ENCODE measurements at regions not wholly inside any gene's neighbourhood (a gene's known extent, or its start where the extent isn't known, plus 50 kb on each side); places are given as distances from the start of the nearest gene placed in this dataset.

DNA sequence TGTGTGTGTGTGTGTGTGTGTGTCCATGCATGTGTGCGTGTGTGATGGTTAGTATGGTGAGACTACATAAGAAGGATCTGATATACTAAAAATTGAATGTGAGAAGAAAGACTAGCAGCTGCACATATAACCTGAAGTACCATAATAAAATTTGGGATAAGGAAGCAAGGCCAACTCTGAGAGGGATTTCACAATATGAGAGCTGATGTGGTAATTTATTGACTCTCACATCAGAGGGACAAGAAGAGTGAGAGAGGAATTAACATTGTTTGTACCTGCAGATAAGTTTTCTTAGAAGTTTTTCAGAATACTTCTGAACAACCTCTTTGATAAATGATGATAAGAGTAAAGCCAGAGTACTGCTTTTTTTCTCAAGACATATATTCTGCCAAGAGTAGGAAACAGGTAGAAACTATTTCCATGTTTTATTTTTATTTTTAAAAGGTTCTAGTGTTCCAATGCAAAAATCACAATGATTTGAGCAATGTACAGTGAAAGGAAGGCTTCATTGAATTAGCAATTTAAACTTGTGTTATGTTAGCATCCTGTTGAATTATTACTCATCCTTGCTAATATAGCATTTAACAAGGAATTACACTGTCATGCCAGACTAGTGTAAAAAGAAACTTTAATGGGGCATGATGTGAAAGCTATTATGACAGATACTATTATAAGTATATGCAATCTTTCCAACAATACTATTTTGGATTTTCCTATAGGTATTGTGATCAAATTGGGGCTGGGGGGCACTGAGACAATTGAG lies 415.5 kb upstream of the ARPP21 start:
- Histone ChIP-seq H3K4me3 (no peak overlapping the region), H3K27me3 (ENCODE audit: insufficient read depth, low read depth) (no peaks in the 10 kb centered on the region), H3K79me2 (ENCODE audit: low read depth) (no peaks in the 10 kb centered on the region), H3K9me2 (ENCODE audit: insufficient read depth) (no peaks in the 10 kb centered on the region), H4K20me1 (ENCODE audit: insufficient read depth) (no peaks in the 10 kb centered on the region), H3K4me1 (replicated peaks; ENCODE audit: insufficient read depth) (no peaks in the 10 kb centered on the region), H2AFZ (no peak overlapping the region), H3K36me3 (ENCODE audit: low read depth) (no peaks in the 10 kb centered on the region), H3K27ac (no peak overlapping the region), H3F3A (ENCODE audit: insufficient read depth, low read depth) (no peaks in the 10 kb centered on the region), H3K4me2 (no peak overlapping the region), H3K9me3 (ENCODE audit: insufficient read depth, low read depth) (no peaks in the 10 kb centered on the region)
- CTCF ChIA-PET, result no interaction called here
- intact Hi-C loops (cut with micrococcal nuclease; ENCODE audit: unreplicated experiment), result no loop called here
- POLR2A ChIA-PET (ENCODE audit: unreplicated experiment), result no interaction called here
- BruUV-seq (replicated peaks), result no TSS peak
- DNase-seq, result no peak
- TF ChIP-seq EZH2 (IDR thresholded peaks at IDR 0.05; ENCODE audit: low read depth), result no peak
- TF ChIP-seq, protein P1, sequence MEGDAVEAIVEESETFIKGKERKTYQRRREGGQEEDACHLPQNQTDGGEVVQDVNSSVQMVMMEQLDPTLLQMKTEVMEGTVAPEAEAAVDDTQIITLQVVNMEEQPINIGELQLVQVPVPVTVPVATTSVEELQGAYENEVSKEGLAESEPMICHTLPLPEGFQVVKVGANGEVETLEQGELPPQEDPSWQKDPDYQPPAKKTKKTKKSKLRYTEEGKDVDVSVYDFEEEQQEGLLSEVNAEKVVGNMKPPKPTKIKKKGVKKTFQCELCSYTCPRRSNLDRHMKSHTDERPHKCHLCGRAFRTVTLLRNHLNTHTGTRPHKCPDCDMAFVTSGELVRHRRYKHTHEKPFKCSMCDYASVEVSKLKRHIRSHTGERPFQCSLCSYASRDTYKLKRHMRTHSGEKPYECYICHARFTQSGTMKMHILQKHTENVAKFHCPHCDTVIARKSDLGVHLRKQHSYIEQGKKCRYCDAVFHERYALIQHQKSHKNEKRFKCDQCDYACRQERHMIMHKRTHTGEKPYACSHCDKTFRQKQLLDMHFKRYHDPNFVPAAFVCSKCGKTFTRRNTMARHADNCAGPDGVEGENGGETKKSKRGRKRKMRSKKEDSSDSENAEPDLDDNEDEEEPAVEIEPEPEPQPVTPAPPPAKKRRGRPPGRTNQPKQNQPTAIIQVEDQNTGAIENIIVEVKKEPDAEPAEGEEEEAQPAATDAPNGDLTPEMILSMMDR (conservative IDR thresholded peaks at IDR 0.05), result no peak

DNA sequence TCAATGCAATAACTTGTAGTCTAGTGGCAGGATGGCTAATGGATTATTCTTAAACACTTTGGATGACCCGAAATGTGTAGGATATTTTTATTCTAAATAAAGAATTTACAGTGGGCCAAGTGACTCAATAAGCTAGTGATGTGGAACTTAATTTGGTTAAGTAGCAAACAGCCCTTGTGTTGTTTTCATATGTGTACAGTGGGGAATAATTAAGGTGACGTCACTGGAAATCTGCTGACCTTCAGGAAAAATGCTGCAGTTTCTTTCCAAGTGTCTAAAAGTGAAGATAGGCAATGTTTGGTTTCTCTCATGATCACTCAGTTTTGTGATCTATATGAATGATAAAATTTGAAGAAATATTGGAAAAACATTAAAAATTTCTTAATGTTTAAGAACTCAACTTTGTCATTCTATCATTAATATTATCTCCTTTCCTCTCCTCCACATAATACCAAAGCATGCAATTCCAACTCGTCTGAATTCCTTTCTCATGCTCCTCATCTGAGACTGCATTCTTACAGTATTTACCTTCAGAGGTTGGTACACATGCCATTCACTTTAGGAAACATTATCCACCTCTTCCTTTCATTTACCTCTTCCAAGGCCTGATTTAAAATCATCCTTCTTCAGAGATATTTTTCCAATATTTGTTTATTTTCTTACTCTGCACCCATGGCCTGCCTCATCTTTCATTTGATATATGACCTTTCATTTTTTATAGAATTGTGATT lies 414.6 kb upstream of the ARPP21 start:
- intact Hi-C loops (cut with micrococcal nuclease; ENCODE audit: unreplicated experiment), result no loop called here
- Histone ChIP-seq H3K36me3 (ENCODE audit: low read depth) (no peaks in the 10 kb centered on the region), H3K4me1 (replicated peaks; ENCODE audit: insufficient read depth) (no peaks in the 10 kb centered on the region), H3K27me3 (ENCODE audit: insufficient read depth, low read depth) (no peaks in the 10 kb centered on the region), H3K4me3 (no peak overlapping the region), H3K27ac (no peak overlapping the region), H3K9me2 (ENCODE audit: insufficient read depth) (no peaks in the 10 kb centered on the region), H3K79me2 (ENCODE audit: low read depth) (no peaks in the 10 kb centered on the region), H3F3A (ENCODE audit: insufficient read depth, low read depth) (no peaks in the 10 kb centered on the region), H2AFZ (no peak overlapping the region), H4K20me1 (ENCODE audit: insufficient read depth) (no peaks in the 10 kb centered on the region), H3K4me2 (no peak overlapping the region), H3K9me3 (ENCODE audit: insufficient read depth, low read depth) (no peaks in the 10 kb centered on the region)
- no peak for DNase-seq
- no peak for TF ChIP-seq EZH2 (IDR thresholded peaks at IDR 0.05; ENCODE audit: low read depth)
- TF ChIP-seq, protein P1 (conservative IDR thresholded peaks at IDR 0.05), result no peak
- ChIA-PET POLR2A (ENCODE audit: unreplicated experiment) (no interaction called here), CTCF (no interaction called here)
- no TSS peak for BruUV-seq (replicated peaks)

DNA sequence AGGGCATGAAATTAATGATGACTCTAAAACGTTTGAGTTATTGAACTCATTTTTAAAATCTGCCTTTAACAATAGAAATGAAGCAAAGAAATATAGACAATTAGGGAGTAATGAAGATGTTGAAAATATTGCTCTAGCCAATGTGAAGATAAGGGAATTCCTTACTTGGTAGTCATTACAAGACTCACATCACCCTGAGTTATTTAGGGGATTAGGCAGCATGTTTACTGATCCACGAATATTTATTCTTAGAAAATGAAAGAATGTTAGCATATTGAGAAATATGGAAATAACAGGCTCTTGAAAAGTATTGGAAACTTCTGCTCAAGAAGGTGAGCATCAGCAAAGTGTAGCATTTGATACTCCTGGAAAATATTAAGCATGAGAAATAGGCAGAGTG lies 398.1 kb upstream of the ARPP21 start:
- Histone ChIP-seq H3K36me3 (ENCODE audit: low read depth) (no peaks in the 10 kb centered on the region), H3K9me3 (ENCODE audit: insufficient read depth, low read depth) (no peaks in the 10 kb centered on the region), H3K79me2 (ENCODE audit: low read depth) (no peaks in the 10 kb centered on the region), H3K4me3 (no peak overlapping the region), H3K9me2 (ENCODE audit: insufficient read depth) (no peaks in the 10 kb centered on the region), H3K4me2 (no peak overlapping the region), H3K4me1 (replicated peaks; ENCODE audit: insufficient read depth) (no peaks in the 10 kb centered on the region), H3K27ac (no peak overlapping the region), H2AFZ (no peak overlapping the region), H3K27me3 (ENCODE audit: insufficient read depth, low read depth) (no peaks in the 10 kb centered on the region), H4K20me1 (ENCODE audit: insufficient read depth) (no peaks in the 10 kb centered on the region), H3F3A (ENCODE audit: insufficient read depth, low read depth) (no peaks in the 10 kb centered on the region)
- no peak for DNase-seq
- POLR2A ChIA-PET (ENCODE audit: unreplicated experiment), result no interaction called here
- BruUV-seq (replicated peaks), result no TSS peak
- intact Hi-C loops (cut with micrococcal nuclease; ENCODE audit: unreplicated experiment), result no loop called here
- TF ChIP-seq, protein P1 (conservative IDR thresholded peaks at IDR 0.05), result no peak
- TF ChIP-seq EZH2 (IDR thresholded peaks at IDR 0.05; ENCODE audit: low read depth), result no peak
- CTCF ChIA-PET, result no interaction called here
